Inflammatory macrophage treated with lipopolysaccharide for 1 hour (primary cell): ENCODE measurements at regions not wholly inside any gene's neighbourhood (a gene's known extent, or its start where the extent isn't known, plus 50 kb on each side); places are given as distances from the start of the nearest gene placed in this dataset.
A peak's percentile ranks its signal among the peaks of the same experiment; 100 is the strongest.

Experiments
- DNase-seq, 2 donors: peaks; one replicate each; pipeline ENCODE4 v3.0.0-alpha.2; 2020 to 2022

DNA sequence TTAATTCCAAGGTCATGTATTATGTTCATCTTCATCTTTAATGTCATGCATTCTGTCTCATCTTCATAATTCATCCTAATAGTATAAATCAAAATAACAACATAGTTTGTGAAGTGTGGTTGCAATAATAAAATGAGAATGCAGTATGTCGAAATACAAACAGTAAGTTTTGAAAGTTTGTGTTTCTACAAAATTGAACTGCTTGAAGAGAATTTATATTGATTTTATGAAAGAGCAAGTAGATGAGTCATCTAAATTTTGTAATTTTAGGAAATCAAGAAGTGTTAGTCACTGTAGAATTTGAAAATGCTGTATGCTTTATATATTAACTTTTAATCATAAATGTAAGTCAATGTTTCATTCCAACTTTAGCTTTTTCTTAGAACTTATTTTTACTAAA is 190.5 kb upstream of the PPP1R3A start:
- DNase-seq = peak; percentile 22 to 30

DNA sequence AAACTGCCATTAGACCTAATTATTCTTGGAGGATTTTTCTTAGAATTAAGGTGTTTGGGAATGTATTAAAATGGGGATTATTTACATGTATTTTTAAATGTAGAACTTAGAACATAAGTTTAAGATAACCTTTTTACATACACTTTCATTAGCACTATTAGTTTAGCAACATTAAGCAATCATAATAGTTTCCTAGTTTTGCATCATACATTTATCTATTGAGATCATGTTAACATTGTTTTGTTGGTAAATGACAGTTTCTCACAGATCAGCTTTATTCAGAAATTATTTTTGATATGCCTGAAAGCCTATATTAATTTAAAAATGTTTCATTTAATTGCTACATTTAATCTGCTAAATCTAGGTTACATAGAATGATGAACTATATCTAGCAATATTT is 189.7 kb upstream of the PPP1R3A start:
- DNase-seq = no peak

DNA sequence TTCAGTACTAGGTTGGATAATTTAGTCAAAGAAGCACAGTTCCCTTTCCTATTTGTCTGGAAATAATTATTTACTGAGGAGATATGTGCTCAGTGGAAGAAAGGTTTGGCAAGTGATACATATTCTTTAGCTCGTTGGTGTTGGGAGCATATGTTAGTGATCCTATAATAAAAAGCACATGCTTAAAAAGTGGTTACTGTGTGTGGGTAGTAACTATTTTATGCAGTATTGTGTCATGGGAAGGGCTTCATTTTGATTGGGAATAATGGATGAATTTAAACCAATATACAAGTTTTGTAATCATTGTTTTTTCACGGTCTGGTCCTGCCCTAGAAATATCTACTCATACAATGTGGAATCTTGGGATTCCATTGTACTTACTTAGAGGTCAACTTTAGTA is 188.7 kb upstream of the PPP1R3A start:
- no peak for DNase-seq

DNA sequence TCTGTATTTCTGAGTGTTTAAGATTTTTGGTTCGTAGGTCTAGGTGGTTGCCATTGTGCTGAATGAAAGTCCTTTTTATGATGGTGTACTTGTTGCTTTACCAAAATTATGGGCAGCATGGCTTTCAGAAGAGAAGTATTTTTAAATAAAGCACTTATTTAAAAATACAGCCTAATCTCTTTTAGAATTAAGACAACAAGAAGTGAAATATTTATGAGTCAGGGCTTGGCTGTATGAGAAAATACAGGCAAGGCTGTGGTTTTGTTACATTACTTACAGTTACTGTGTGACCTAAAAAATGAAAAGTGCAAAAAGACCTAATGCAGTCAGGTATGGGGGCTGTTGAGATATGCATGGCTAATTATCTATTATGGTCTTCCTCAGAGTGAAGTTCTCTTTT is 185.2 kb upstream of the PPP1R3A start:
- DNase-seq = no peak

DNA sequence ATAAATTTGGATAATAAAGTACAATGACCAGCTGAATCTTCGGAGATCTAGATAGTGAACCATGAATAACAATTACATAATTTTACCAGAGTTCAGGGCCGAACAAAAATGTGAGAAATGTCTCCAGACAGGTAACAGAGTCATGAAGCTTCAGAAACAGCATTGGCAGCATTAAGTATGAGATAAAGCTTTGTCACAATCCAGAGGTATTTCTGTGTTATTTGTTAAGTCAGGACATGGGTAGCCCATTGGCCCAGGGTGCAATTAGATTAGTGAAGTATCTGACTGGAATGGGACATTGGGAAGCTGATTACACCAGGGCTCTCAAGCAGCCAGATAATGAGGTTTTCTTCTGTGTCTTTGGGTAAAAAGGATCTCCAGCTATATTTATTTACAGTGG is 184.2 kb upstream of the PPP1R3A start:
- no peak for DNase-seq

DNA sequence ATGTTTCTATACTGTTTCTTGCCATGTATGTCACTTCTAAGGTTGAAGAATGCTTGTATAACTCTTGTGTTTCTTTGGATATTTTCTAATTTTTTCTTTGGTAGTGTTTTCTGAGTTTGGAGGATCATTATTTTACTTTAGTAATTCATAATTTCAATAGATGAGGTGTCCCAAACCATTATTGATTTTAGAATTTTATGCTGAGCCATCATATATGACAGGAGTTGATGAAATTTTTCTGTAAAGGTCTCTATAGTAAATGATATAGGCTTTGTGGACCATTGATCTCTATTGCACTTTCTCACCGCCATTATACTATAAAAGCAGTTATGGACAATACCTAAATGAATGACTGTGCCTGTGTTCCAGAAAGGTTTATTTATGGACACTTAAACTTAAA is 183.3 kb upstream of the PPP1R3A start:
- DNase-seq = no peak

DNA sequence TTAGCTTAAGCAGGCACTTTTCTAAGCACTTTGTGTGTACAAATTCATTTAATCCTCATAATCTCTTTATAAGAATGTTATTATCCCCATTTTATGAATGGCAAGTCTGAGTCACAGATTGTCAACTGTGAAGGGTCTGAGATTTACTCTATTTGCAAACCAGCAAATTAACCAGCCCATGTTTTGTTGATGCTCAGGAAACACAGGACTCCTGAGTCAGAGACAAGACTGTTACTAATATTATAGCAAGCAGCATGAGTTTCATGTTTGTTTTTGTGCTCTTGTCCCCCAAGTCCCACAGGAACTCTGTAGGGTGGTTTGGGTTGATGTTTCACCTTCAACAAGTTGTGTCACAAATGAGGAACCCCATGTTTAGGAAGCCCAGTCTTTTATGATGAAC is 182.0 kb upstream of the PPP1R3A start:
- no peak for DNase-seq

DNA sequence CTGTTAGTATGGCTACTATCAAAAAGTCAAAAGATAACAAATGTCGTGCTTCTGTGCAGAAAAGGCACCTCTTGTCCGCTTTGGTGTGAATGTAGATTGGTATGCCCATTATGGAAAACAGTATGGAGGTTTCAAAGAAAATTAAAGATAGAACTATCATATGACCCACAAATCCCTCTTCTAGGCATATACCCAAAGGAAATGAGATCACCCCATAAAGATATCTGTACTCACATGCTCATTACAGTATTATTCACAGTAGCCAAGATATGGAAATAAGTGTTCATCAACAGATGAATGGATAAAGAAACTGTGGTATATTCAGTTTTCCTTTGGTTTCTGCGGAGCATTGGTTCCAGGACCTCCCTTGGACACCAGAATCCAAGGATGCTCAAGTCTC is 180.5 kb upstream of the PPP1R3A start:
- DNase-seq = no peak

DNA sequence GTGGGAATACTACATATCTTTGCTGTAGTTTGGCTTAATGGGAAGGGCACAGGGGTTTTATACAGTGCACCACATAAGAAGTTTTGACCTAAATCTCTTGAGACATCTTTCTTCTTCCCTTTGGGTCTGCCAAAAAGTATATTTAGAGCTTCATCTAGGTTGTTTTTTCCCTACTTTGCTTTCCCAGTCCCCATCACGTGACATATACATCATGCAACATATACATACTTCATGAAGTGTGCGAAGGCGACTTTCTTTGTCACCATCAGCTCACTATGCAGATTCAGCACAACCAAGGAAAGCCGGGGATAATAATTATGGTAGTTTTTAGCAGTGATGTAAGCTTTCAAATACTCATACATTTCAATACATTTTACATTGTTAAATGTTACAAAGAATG is 177.1 kb upstream of the PPP1R3A start:
- no peak for DNase-seq

DNA sequence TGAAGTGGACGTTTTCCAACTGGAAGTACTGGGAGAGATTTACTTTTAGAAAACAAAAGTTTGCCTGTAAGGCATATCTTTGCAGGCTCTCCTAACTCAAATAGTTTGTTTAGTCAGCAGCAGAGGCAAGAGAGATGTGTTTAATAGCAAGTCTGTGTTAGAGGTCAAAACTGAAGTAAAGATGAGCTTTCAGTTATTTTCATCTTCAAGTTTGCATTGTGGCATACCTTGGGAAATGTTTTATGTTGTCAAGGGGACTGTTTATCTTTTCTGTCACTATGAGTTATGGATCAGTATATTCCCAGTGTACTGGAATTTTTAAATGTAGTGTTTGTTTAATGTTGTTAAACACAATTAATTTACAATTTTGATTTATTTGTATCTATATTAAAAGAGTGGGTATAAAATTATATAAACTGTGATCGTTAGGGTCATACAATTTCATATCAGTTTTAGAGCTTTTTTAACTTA is 169.7 kb upstream of the PPP1R3A start:
- no peak for DNase-seq

DNA sequence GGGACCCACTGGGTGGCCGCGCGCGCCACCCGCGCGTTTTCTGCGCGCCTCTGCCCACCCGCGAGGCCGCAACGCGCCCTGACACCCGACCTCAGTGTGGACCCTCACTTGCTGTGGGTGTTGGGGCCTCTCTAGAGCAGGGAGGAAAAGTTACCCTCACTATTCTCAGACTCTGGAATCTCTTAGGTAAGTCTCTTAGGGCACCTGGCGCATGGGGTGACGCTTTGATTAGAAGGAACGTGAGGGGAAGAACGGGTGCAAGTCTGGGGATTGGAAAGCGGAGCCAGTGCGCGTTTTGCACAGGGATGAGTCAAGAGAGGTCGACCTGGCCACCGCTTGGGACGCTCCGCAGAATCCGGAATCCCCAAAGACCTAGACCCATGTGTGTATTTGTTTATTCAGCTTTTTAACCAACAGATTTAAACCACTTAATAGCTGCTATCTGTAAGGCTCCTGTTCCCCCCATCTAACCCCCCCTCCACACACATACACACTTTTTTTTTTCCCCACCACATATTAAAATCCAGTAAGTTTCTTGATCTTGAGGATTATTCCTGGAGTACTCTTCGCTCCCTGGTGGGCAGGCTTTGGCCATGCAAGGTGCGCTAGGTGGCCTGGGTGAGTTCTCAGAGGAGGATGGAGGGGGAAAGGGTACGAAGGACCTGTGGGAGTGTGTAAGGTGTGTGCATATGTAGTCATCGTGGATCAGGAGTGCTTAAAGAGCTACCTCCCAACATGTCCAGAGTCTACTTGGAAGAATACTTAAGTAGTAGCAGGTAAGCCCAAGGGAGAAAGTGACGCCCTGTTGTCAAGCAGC is 169.1 kb upstream of the PPP1R3A start:
- no peak for DNase-seq

DNA sequence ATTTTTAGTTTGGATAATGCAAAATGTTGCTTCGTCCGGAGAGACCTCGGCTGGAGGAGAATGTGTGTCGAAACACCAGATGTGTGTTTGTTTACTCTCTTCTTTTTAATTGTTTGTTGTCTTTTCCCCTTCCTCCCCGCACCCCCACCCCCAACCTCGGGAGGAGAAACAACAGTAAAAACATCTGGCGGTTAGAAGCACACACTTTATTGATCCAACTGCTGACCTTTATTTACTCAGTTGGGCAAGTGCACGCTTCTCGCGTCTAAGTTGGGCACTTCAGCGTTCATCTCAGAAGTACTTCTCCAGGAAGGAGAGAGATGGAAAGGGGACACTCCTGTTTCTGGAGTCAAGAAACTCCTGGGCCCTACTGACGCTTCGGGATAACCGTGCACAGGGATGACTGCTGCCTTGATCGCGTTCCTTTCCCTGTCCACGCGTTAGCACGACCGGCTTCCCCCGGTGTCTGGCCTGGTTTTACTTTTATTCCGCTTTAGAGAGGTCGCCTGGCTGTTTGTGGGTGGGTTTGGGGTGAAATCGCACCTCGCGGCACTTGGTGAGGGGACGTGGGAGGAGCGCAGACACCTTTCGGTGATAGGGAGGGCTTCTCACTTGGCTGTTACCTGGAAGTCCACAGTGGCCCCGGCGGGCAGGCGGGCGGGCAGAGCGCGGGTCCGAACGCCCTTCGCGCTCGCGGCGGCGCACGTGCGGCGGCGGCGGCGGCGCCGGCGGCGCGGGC is 168.3 kb upstream of the PPP1R3A start:
- DNase-seq = no peak

DNA sequence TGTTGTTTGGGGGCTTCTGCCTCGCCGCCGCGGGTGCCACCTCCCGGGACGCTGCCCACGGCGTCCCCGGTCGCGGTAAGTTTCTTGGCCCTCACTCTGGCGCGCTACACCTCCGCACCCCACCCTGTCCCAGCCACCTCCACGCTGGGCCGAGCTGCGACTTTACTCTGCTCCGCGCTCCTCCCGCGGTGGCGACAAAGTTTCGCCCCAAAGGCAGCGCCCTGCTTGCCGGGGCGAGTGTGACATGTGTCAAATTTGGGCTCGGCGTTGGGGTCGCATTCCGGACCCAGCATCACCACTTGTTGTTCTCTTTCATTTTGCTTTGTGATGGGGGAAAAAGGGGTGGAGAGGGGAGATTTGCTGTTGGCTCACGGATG is 167.7 kb upstream of the PPP1R3A start:
- no peak for DNase-seq

DNA sequence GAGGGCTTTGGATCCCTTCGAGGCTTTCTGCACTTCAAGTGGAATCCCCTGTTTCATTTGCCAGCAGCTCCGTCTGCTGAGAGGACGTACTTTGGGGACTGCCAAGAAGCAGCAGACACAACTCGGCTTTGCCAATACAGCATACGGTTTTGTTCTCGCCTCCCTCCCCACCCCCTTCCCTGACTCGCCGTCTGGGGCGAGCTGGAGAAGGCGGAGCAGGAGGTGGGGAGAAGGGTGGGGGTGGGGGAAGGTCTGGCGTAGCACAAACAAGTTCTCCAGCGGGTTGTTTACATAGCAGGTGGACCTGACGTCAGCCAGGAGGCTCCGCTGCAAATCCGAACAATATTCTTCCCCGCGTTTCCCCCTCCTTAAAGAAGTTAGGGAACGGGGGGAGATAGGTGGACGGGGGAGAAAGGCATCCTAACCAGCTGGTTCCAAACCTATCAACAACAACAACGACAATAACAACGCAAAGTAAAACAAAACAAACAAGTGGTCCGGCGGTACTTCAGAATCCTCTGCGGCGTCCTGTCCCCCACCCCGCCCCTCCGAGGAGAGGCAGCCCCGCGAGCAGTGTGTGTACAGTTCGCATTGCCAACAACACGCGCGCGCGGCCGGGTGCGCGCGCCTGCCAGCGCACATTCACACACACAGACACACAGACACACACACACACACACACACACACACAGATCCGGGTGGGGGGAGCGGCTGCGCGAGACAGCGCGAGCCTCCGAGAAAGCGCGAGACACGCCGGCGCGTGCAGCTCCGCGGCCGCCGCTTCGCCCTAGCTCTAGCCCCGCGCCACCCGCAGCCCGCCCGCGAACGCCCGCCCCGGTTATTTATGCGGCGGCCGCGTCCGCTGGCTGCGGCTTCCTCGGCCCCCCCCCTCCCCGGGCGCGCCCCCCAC is 167.0 kb upstream of the PPP1R3A start:
- DNase-seq = peak; percentile 25 to 37

DNA sequence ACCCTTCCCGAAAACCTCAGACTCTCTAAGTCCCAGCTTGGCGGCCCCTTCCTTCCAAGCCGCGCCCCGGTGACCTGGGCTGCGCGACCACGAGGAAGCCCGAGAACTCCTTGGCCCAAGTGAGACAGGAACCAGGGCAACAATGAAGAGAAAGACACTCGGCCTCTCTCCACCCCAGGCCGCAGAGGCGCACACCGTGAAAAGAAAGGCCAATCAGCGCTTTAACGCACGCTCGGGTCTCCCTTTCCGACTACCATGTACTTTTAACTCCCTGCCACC is 166.4 kb upstream of the PPP1R3A start:
- DNase-seq = peak in 1 of 2 donors; percentile 12

DNA sequence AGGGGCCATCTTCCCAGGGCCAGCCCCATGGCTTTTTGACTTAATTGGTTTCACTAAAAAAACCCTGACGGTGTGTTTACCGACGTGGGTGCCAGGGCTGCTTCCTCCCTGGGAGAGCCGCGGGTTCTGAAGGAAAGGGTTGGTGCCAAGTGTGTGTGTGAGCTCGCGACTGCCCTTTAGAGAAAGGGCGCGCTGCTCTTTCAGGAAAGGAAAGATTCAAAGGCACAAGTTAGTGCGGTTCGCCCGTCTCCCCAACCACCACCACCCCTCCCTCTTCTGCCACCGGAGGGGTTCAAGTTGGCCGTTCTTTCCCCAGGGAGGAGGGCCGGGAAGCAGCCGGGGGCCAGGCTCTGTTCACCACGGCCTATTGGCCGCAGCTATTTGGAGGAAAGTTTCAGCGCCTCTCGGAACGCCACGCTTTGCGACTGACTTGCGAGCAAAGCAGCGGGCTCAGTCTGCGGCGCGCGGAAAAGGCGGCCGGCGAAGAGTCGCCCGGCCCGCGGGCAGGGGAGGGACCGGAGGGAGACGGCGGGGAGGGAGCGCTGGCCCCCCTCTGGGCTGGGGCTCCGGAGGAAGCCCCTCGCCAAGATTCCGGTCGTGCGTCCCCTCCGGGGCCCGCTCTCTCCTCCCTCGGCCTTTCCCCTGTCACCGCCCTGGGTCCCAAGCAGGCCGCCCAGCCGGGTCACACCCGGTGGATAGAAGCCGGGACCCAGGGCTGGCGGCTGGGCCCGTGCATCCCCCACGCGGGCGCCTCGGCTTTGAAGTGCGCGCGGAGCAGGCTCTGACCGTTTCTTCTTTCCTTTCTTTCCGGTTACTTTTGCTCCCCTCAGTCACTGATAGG is 165.9 kb upstream of the PPP1R3A start:
- peak in 1 of 2 donors; percentile 11 for DNase-seq

DNA sequence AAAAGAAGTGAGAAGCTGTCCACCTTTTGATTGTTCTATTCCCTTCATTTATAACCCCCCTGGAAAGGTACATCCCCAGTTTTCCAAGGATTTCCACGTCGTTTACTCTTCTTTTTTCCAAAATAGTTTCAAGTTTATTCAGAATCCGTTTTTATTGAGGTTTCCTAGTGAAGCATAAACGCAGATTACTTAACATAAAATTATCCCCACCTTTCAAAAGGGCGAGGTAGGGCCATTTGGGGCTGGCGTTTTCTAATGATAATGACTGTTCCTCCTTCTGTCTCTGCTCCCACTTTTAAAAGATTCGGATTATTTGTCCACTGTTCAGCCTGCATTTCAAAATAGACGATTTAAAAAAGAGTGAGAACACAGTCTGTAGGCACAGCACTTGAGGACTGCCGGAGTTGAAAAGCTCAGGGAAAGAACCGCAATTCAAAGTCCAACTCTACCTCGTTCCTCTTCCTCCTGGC is 165.2 kb upstream of the PPP1R3A start:
- DNase-seq = peak in 1 of 2 donors; percentile 24

DNA sequence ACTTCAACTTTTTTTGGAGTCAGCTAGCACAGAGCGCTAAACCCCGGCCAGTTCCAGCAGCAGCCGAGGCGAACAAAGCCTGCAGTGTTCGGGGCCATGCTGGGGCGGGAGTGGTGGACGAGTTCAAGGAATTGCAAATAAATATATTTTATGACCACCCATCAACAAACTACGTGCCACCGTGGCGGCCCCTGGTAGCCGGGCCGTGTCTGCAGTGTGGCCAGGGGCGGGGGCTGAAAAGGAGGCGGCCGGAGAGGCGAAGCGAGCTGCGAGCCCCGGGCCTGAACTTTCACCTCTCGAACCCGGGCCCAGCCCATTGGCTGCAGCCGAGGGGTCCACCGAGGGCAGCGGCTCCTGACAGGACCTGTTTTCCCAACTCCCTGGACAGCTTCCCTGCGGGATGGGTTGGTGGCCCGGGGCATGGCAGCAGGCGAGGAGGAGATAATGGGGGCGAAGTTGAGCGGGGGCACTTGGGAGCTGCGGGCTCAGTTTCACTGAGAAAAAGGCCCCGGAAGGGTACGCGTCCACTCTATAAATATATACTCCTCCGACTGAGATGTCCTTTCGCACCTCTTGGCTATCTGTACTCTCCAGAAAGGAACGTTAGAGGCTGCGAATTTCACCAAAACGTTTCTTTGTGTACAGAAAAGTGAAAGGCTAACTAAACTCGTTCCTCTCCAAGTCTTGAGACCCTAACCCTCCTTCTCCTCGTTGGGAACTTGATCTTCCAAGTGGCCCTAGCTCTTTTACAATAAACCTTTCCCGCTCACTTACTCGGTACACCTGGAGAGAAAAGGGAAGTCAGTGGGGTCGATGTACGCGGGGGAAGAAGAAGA is 164.6 kb upstream of the PPP1R3A start:
- no peak for DNase-seq

DNA sequence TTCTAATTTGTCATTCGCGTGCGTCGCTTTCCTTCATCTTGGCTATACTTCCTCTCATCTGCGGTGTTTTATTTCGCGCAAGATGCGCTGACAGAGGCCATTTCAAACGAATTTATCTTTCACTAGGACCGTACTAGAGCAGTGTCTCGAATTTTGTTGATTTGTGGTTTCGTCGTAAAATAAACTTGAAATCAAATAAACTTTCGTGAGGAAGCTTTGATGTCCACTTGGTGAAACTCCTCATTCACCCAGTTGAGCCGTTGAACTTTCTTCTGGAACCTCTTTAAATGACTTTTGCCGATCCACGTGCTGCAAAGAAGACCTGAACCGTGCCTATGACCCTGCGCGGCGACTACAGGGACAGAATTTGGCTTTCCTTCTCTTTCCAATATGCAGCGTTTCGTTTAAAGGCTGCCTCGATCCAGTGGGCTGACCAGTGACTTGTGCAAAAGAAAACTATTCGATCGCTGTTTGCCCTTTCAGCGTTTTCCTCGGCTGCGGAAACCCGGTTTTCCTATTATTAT is 163.9 kb upstream of the PPP1R3A start:
- DNase-seq = peak; percentile 16 to 25

DNA sequence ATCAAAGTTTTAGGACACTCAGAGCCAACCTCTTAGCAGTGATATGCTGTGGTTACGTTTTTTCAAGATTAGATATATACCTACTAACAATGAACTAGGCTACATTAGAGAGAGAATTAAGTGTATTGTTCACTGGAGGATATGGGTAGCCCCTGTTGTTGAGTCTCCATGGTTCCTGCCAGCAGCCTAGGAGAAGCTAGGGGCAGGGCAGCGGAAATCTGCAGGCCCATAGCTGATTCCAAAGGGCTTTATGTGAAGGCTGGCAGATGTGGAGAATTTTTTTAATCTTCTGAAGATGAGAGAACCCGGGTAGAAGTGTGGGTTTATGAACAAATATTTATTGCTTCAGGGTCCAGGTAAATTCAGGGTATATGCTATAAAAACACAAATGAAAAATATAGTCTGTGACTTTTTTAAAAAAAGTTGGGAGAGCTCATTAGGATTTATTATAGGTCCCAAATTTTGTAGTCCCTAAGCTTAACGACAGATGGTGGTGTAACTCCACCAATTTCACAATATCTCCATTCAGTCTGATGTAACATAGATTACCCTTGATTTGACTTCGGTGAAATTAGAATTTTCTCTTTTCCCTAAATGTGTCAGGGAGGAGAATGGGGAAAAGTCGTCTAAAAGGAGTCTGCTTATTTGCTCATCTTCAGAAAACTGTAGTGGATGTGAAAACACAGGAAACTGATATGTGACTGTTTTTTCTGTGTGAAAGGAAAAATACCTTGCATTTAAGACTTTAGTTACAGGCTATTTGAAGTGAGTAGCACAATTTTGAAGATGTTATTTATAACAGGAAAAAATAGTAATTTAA is 163.0 kb upstream of the PPP1R3A start:
- DNase-seq = peak; percentile 55 to 84
